ENCODE measurements at regions not wholly inside any gene's neighbourhood (a gene's known extent, or its start where the extent isn't known, plus 50 kb on each side); places are given as distances from the start of the nearest gene placed in this dataset.

- ChIA-PET CTCF (ENCODE audit: partially characterized antibody) (no interaction called here), POLR2A (ENCODE audit: partially characterized antibody) (no interaction called here)
- Histone ChIP-seq H2AFZ (ENCODE audit: low read length) (peak overlapping the region; percentile 2; the same call in 1 of the 2 replicates), H2BK120ac (replicated peaks; ENCODE audit: low read depth, low read length) (no peak overlapping the region), H3K79me1 (ENCODE audit: low read depth, low read length) (no peaks in the 10 kb centered on the region), H3K9me3 (ENCODE audit: insufficient read depth in 2 of 2, low read depth in 1 of 2, low read length in 1 of 2) (no peaks in the 10 kb centered on the region), H3K27me3 (replicated peaks in 1 of 4; ENCODE audit: control insufficient read depth in 3 of 4, extremely low read depth in 1 of 4, insufficient read depth in 3 of 4, low read length in 3 of 4) (no peaks in the 10 kb centered on the region), H3K4me1 (replicated peaks in 1 of 4; ENCODE audit: control insufficient read depth in 3 of 4, insufficient read depth in 4 of 4, low read length in 3 of 4) (peaks cover 0 to 6% (median 3%) of the 10 kb centered on the region in 4 experiments; a peak in 3 of 7 replicates), H3K27ac (ENCODE audit: low read depth, low read length) (no peak overlapping the region), H3K4me2 (ENCODE audit: insufficient read depth in 1 of 2, low read depth in 2 of 2, low read length in 2 of 2) (no peak overlapping the region), H3K56ac (replicated peaks; ENCODE audit: insufficient read length, low read depth, low read length) (no peak overlapping the region), H3K18ac (ENCODE audit: extremely low read depth, low read length) (no peak overlapping the region), H3K4me3 (ENCODE audit: extremely low read depth in 1 of 4, insufficient read depth in 2 of 4, low read depth in 3 of 4, low read length in 4 of 4) (no peak overlapping the region), H3K79me2 (ENCODE audit: control insufficient read depth in 1 of 2, insufficient read depth in 2 of 2, low read length in 2 of 2) (no peaks in the 10 kb centered on the region), H3K9ac (replicated peaks in 1 of 4; ENCODE audit: extremely low read depth in 1 of 4, low read depth in 3 of 4, low read length in 3 of 4) (no peak overlapping the region), H3K14ac (ENCODE audit: insufficient read length) (no peak overlapping the region), H3K23me2 (ENCODE audit: low read depth, low read length) (no peaks in the 10 kb centered on the region), H2BK15ac (ENCODE audit: low read length) (no peak overlapping the region; the same call in 1 of the 2 replicates), H2AK5ac (ENCODE audit: low read depth, low read length) (no peak overlapping the region), H2BK5ac (ENCODE audit: low read depth, low read length) (no peak overlapping the region), H4K91ac (replicated peaks; ENCODE audit: insufficient read length, low read length) (no peak overlapping the region), H4K8ac (ENCODE audit: extremely low read depth, insufficient read depth, low read length) (no peak overlapping the region), H4K20me1 (replicated peaks in 1 of 2; ENCODE audit: control insufficient read depth in 1 of 2, insufficient read depth in 2 of 2, low read length in 2 of 2) (no peaks in the 10 kb centered on the region), H2BK20ac (ENCODE audit: low read length) (no peak overlapping the region), H3K23ac (ENCODE audit: insufficient read length) (no peak overlapping the region), H3K4ac (replicated peaks; ENCODE audit: insufficient read length, low read depth, low read length) (no peak overlapping the region), H3K36me3 (ENCODE audit: control insufficient read depth in 2 of 4, insufficient read depth in 4 of 4, low read length in 3 of 4) (no peaks in the 10 kb centered on the region), H2BK12ac (ENCODE audit: low read depth, low read length) (no peak overlapping the region), H4K5ac (ENCODE audit: insufficient read length, low read depth, low read length) (no peak overlapping the region)
- no peak for TF ChIP-seq EP300 (IDR thresholded peaks at IDR 0.05; ENCODE audit: borderline replicate concordance in 1 of 2, low read depth in 2 of 2, low read length in 2 of 2)
- no peak for TF ChIP-seq YY1 (IDR thresholded peaks at IDR 0.05; ENCODE audit: low read depth, low read length)
- TF ChIP-seq TAF7 (optimal IDR thresholded peaks at IDR 0.05; ENCODE audit: borderline replicate concordance, low read depth, low read length), result no peak
- TF ChIP-seq SUZ12 (IDR thresholded peaks at IDR 0.05; ENCODE audit: low read length), result no peak
- TF ChIP-seq KDM5A (IDR thresholded peaks at IDR 0.05; ENCODE audit: low read length), result no peak
- 91% methylated on average over 5 of the region's 5 CpGs; no CpG with 5 or more reads in 1 of the 2 experiments for WGBS, 2 experiments (ENCODE audit: extremely low coverage in 1 of 2, insufficient coverage in 1 of 2, insufficient read length in 1 of 2, insufficient replicate concordance in 2 of 2, low coverage in 1 of 2, low lambda C conversion rate in 2 of 2, missing lambda C conversion rate in 1 of 2)
- DNase-seq (ENCODE audit: low read depth in 1 of 2, low spot score in 2 of 2) (no peak), FAIRE-seq (no peak)
Measured at GRCh38 chr12:115194448-115194847, 510.5 kb upstream of the TBX3 start.

Measured in H1 (cell line).